T-helper 2 cell treated with Interferon-gamma antibody and Interleukin-4, amounts not matched to agents 5 μg/mL and 100 μg/mL, for 36 hours (primary cell): ENCODE measurements at regions not wholly inside any gene's neighbourhood (a gene's known extent, or its start where the extent isn't known, plus 50 kb on each side); places are given as distances from the start of the nearest gene placed in this dataset.
"Not testable (repeated sequence)": the region's sequence is repeated elsewhere in the genome, so short reads cannot be mapped to it uniquely, and the experiment has no call there.

Experiments
- DNase-seq: peaks from one replicate; pipeline ENCODE4 v3.0.0; 2021; ENCODE audit warnings: low spot score
- H3K27ac Mint-ChIP-seq: one replicate; pipeline ENCODE4 v1.8.0; 2021; ENCODE audit warnings: mild to moderate bottlenecking, mixed read lengths
- H3K27me3 Mint-ChIP-seq: one replicate; pipeline ENCODE4 v1.8.0; 2021; ENCODE audit warnings: low read depth, mixed read lengths
- H3K36me3 Mint-ChIP-seq: one replicate; pipeline ENCODE4 v1.8.0; 2021; ENCODE audit warnings: low read depth, mixed read lengths
- H3K4me1 Mint-ChIP-seq: one replicate; pipeline ENCODE4 v1.8.0; 2021; ENCODE audit warnings: low read depth, mixed read lengths
- H3K4me3 Mint-ChIP-seq: one replicate; pipeline ENCODE4 v1.8.0; 2022; ENCODE audit warnings: mild to moderate bottlenecking, moderate library complexity, mixed read lengths
- H3K9me3 Mint-ChIP-seq: one replicate; pipeline ENCODE4 v1.8.0; 2021; ENCODE audit warnings: mixed read lengths

DNA sequence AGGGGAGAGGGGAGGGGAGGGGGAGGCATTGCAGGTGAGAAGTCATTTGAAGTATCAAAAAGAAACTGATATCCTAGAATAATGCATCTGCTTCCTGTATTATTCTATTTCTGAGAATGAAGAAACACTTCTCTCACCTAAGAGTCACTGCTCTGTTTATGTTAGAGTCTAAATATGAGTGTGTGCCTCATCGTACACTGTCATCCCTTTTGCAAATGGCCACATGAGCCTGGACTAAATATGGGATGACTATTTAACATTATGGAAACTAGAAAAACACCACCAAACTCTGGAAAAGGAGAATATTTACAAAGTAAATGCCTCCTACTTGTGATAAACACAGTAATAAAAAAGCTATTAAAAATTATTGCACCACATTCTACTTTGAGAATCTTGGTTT lies 146.4 kb upstream of the NOCT start:
- Mint-ChIP-seq H3K36me3 (no peaks in the 10 kb centered on the region), H3K4me1 (no peaks in the 10 kb centered on the region), H3K9me3 (no peaks in the 10 kb centered on the region), H3K27me3 (peaks cover 10% of the 10 kb centered on the region), H3K27ac (no peak overlapping the region), H3K4me3 (no peak overlapping the region)
- DNase-seq, result no peak

DNA sequence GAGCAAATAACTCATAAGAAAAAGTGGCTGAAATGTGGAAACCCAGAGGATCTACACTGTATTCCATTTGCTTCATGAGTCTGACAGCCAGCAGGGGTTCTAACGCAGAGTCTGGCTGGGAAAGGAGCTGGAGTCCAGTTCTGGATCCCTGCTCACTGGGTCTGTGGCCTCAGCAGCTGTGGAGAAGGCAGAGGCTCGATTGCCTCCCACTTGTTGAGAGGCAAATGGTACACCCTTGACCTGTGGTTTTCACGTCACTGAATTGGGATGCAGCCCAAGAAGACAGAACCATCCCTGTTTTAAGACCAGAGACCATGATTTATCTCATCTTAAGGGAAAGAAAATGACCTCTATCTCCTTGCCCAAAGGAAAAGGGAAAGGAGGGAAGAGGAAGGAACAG lies 147.0 kb upstream of the NOCT start:
- H3K27ac Mint-ChIP-seq, result no peak overlapping the region
- no peak for DNase-seq
- peaks cover 10% of the 10 kb centered on the region for H3K27me3 Mint-ChIP-seq
- no peaks in the 10 kb centered on the region for H3K4me1 Mint-ChIP-seq
- no peaks in the 10 kb centered on the region for H3K36me3 Mint-ChIP-seq
- no peak overlapping the region for H3K4me3 Mint-ChIP-seq
- H3K9me3 Mint-ChIP-seq, result no peaks in the 10 kb centered on the region

DNA sequence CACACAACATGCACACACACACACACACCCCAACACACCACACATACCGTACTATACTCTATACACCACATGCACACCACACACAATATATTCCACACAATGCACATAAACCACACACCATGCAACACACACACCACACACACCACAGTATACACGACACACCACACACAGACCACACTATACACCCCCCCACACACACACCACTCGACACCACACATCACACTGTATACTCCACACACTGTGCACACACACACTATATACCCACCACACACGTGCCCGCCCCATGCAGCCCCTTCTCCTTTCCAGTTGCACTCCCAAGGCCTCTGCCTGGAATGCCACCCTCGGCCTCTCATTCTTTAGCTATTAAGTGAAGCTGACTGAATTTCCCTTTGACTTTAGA lies 148.2 kb upstream of the NOCT start:
- H3K9me3 Mint-ChIP-seq, result no peaks in the 10 kb centered on the region
- no peak overlapping the region for H3K4me3 Mint-ChIP-seq
- no peaks in the 10 kb centered on the region for H3K4me1 Mint-ChIP-seq
- no peaks in the 10 kb centered on the region for H3K36me3 Mint-ChIP-seq
- H3K27me3 Mint-ChIP-seq, result peaks cover 10% of the 10 kb centered on the region
- DNase-seq, result no peak
- H3K27ac Mint-ChIP-seq, result no peak overlapping the region

DNA sequence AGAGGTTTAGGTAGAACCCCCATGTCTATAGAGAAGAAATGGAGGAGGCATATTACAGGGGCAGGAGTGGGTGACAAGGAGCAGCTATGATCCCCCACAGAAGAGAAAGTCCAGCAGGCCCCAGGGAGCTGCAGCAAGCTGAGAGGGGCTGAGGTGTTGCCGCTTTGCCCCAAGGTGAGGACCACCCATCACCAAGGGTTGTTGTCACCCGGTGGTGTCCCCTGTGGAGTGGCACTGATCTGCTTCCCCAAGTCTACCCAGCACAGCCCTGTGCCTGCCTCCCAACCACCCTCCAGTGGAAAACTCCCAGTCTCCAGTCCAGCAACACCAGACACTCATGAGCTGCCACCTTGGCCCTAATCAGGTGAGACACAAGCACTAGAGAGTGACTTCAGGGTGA lies 149.3 kb upstream of the NOCT start:
- Mint-ChIP-seq H3K27me3 (peaks cover 9% of the 10 kb centered on the region), H3K4me3 (no peak overlapping the region), H3K36me3 (no peaks in the 10 kb centered on the region), H3K4me1 (no peaks in the 10 kb centered on the region), H3K9me3 (no peaks in the 10 kb centered on the region), H3K27ac (no peak overlapping the region)
- no peak for DNase-seq

DNA sequence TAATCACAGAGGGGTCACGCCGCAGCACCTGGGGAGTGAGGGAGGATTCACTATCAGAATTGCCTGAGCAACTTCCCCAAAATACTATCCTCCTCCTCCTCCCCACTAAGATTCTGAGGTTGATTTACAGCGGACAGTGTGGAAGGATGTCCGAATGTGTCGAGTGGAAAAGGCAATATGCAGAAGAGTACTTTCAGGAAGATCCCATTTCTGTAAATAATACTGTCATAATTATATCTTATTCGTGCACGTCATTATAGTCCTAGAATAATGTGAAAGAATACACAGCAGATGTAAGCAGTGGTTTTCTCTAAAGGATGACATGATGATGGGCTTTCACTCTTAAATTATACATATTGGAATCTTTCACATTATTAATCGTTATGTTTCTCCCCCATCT lies 149.8 kb upstream of the NOCT start:
- no peak overlapping the region for H3K4me3 Mint-ChIP-seq
- no peaks in the 10 kb centered on the region for H3K4me1 Mint-ChIP-seq
- H3K9me3 Mint-ChIP-seq, result no peaks in the 10 kb centered on the region
- no peak overlapping the region for H3K27ac Mint-ChIP-seq
- no peak for DNase-seq
- peaks cover 5% of the 10 kb centered on the region for H3K27me3 Mint-ChIP-seq
- no peaks in the 10 kb centered on the region for H3K36me3 Mint-ChIP-seq

DNA sequence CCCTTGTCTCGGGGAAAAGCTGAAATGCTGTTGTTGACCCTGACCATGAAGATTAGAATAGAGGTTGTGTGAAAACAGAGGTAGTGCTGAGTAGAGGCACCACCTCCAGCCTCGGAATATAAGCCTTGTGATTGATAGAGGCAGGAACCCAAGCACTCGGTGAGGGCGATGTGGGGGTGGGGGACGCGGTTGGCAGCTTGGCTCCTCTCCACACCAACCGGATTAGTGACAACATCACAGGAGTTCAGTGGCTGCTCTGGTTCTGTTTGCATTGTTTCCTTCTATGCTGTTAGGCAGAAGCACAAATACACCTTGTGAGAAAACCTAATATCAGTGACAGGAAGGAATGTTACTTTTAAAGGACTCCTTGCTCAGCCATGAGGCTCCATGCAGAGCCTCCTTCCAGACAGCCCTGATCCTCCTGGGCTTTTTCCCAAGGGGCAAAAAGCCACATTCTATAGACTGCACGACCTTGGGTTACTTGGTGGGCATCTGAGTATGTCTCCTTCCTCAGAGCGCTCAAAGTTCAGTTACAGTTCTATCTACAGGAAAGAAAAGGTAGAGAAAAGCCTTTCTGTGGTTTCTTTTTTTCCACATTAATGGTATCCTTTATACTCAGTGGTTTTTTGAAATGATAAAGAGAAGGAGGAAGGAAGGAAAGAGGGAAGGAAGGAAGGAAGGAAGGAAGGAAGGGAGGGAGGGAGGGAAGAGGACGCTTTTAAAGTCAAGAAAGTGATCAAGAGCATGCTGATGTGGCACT lies 150.4 kb upstream of the NOCT start:
- no peak for DNase-seq
- Mint-ChIP-seq H3K4me1 (no peaks in the 10 kb centered on the region), H3K27ac (no peak overlapping the region), H3K27me3 (peaks cover 5% of the 10 kb centered on the region), H3K36me3 (no peaks in the 10 kb centered on the region), H3K4me3 (no peak overlapping the region), H3K9me3 (no peaks in the 10 kb centered on the region)

DNA sequence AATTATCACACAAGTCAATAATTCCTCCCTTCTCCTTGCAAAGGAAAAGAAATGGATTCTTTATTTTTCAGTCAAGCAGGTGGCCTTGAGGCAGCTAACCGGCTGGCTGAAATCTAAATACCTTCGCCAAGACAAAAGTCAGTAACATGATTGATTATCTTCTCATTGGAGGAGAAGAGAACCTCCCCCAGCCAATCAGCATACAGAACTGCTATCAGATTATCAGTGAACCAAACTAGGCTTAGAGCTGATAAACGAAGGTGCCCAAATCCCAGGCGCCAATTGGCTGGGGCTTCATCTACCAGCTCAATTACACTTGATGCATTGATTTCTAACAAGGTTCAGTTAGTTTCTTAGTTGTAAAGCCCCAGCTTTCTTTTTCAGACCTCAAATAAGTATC lies 152.4 kb upstream of the NOCT start:
- no peak overlapping the region for H3K4me3 Mint-ChIP-seq
- no peaks in the 10 kb centered on the region for H3K4me1 Mint-ChIP-seq
- no peak for DNase-seq
- peaks cover 3% of the 10 kb centered on the region for H3K27me3 Mint-ChIP-seq
- H3K27ac Mint-ChIP-seq, result no peak overlapping the region
- no peaks in the 10 kb centered on the region for H3K9me3 Mint-ChIP-seq
- H3K36me3 Mint-ChIP-seq, result no peaks in the 10 kb centered on the region

DNA sequence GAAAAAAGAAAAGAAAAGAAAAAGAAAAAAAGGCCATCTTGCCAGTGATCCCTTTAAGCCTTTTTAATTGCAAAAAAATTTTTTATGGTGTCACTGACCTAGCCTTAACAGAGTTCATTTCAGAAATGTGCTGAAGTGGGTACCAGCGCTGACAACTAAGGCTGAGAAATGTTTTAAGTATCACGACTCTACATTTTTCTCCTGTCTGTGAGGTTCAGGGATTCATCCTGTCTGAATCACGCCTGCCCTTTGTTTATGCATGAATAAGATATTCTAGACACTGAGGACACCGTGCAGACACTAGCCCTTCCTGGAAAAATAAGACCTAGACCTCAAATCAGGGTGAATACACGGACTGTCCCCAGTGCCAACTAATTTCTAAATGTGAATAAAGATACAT lies 154.4 kb upstream of the NOCT start:
- Mint-ChIP-seq H3K4me1 (no peaks in the 10 kb centered on the region), H3K36me3 (no peaks in the 10 kb centered on the region), H3K27ac (no peak overlapping the region), H3K9me3 (no peaks in the 10 kb centered on the region), H3K27me3 (peaks cover 3% of the 10 kb centered on the region), H3K4me3 (no peak overlapping the region)
- DNase-seq, result no peak

DNA sequence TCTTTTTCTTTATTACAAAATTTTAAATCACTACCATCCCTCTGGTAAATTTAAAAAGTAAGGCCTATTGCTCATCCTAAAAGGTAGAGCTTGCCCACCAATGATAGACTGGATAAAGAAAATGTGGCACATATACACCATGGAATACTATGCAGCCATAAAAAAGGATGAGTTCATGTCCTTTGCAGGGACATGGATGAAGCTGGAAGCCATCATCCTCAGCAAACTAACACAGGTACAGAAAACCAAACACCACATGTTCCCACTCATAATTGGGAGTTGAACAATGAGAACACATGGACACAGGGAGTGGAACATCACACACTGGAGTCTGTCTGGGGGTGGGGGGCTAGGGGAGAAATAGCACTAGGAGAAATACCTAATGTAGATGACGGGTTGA lies 155.2 kb upstream of the NOCT start:
- H3K4me1 Mint-ChIP-seq, DNase-seq, H3K4me3 Mint-ChIP-seq, H3K36me3 Mint-ChIP-seq, H3K27ac Mint-ChIP-seq, H3K27me3 Mint-ChIP-seq, H3K9me3 Mint-ChIP-seq: not testable (repeated sequence)

DNA sequence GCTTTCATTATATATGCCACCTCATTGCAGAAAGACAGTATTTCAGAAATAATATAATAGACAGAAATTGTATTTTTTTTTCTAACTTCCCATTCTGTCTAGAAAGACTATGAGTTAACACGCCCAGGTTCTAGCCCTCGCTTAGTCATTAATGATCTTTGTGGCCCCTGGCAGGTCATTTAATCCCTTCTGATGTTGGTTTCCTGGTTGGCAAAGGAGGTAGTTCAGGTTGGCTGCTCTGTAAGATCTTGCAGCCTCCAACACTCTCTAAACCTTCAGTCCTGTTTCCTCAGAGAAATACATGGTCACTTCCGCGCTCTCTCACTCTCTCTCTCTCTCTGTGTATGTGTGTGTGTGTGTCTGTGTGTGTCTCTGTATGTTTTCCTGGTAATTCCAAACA lies 156.3 kb upstream of the NOCT start:
- Mint-ChIP-seq H3K4me3 (no peak overlapping the region), H3K27ac (no peak overlapping the region), H3K4me1 (no peaks in the 10 kb centered on the region), H3K9me3 (no peaks in the 10 kb centered on the region), H3K36me3 (no peaks in the 10 kb centered on the region), H3K27me3 (no peaks in the 10 kb centered on the region)
- no peak for DNase-seq

DNA sequence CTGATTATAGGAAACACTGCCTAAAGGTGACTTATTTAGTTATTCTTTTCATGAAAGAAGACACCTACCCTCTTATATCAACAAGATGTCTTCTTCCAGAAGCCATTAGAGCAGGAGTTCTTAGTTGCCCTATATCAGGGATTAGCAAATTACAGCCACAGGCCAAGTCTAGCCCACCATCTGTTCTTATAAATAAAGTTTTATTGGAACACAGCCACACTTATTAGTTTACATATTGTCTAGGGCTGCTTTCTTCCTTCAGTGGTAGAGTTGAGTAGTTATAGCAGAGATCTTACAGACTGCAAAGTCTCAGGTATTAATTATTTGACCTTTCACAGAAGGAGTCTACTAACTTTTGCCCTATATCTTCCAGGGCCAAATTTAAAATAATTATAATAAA lies 157.2 kb upstream of the NOCT start:
- Mint-ChIP-seq H3K4me1 (no peaks in the 10 kb centered on the region), H3K27me3 (no peaks in the 10 kb centered on the region), H3K4me3 (no peak overlapping the region), H3K9me3 (no peaks in the 10 kb centered on the region), H3K27ac (no peak overlapping the region), H3K36me3 (no peaks in the 10 kb centered on the region)
- no peak for DNase-seq

DNA sequence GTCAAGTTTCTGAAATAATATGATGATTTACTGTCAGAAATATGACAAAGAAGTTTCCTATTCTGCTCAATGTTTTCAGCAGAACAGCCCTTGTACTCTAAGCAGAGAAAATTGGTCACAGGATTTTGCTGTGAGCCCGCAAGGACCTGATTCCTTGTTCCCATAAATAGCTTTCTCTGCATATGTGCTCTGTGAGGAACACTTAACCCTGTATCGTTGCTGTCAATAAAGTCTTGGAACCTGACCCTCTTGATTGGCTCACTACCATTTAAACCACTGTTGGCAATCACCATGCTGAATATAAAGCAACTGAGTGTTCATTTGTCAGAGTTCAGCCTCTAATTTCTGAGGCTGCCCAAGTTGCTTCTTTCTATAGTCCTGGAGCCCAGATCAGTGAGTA lies 158.2 kb upstream of the NOCT start:
- H3K4me1 Mint-ChIP-seq, result no peaks in the 10 kb centered on the region
- no peaks in the 10 kb centered on the region for H3K27me3 Mint-ChIP-seq
- no peak for DNase-seq
- H3K4me3 Mint-ChIP-seq, result no peak overlapping the region
- H3K27ac Mint-ChIP-seq, result no peak overlapping the region
- H3K36me3 Mint-ChIP-seq, result no peaks in the 10 kb centered on the region
- H3K9me3 Mint-ChIP-seq, result no peaks in the 10 kb centered on the region

DNA sequence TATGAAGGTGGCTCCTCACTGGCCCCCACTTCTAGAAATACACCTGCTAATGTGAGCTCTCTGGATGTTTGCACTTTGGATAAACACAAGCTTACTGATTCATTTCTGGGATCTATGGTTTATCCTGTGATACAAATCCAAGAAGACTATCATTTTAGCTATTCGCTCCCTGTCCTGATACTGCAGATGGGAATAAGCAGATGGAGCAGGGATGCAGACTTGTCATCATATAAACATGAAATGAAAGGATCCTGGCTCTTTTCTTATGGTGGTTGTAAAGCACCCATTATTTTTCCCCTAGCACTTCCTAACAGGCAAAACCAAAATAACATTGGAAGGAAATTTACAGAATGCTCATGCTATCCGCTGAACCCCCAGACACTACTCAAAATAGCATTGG lies 162.9 kb upstream of the NOCT start:
- no peaks in the 10 kb centered on the region for H3K36me3 Mint-ChIP-seq
- H3K27ac Mint-ChIP-seq, result no peak overlapping the region
- no peak overlapping the region for H3K4me3 Mint-ChIP-seq
- H3K27me3 Mint-ChIP-seq, result peaks cover 7% of the 10 kb centered on the region
- no peaks in the 10 kb centered on the region for H3K9me3 Mint-ChIP-seq
- no peaks in the 10 kb centered on the region for H3K4me1 Mint-ChIP-seq
- no peak for DNase-seq

DNA sequence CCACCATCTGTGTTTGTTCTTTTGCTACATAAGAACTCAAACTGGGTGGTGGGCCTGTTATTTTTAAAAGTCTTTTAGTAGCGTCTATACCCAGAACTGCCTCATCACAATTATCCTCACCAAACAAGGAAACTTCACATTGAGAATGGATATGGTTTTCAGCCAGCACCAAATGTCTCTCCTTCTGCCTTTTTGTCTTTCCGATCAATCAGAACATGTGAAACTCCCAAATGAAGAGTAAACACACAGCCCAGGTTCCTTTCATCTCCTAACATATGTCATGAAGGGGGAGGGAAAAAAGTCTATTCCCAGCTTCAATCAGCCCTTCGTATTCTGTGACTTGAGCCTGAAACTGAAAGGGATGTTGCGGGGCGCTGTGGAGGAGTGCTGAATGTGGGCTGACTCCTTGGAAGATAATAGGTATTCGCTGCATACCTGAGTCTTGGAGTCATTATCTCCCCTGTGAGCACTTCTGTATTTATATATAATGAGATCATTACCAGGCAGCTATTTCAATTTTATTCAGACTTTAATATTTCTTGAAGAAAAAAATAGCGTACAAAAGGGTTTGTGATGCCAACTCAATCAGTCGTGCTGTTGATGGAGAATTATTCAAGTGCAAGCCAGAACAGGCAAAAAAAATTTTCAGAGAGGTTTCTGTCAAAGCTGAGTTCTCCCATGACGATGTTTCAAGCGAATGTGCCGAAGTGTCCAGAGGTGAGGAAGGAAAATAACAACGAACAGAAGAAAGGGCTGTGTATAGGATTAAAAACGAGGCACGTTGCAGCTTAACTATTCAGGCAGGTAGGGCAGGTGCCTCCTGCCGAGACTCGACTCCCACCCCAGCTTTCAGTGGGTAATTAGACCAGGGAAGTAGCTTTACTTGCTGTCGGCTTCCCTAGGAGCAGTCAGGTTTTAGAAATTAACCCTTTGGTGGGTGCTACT lies 163.9 kb upstream of the NOCT start:
- peaks cover 7% of the 10 kb centered on the region for H3K27me3 Mint-ChIP-seq
- DNase-seq, result no peak
- H3K27ac Mint-ChIP-seq, result no peak overlapping the region
- no peaks in the 10 kb centered on the region for H3K9me3 Mint-ChIP-seq
- no peaks in the 10 kb centered on the region for H3K36me3 Mint-ChIP-seq
- H3K4me3 Mint-ChIP-seq, result no peak overlapping the region
- no peaks in the 10 kb centered on the region for H3K4me1 Mint-ChIP-seq
